ENCODE measurements at regions not wholly inside any gene's neighbourhood (a gene's known extent, or its start where the extent isn't known, plus 50 kb on each side); places are given as distances from the start of the nearest gene placed in this dataset.

DNA sequence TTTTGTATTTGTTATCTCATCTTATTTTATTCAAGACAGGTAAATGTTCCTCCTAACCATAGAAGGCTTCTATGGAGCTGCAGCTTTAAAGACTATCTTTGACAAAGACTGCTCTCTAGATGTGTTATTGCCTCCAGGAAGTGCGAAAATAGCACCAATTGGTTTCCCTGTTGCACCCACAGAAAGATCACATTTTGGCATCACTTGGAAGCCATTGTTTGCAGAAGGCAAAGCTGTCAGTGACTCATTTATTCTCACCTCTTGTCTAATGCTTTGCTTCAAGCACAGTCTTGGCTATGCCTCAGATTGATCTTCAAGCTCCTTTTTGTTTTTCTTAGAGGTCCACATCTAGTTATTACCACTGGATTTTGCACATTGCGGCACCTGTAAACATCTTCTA, 150.3 kb downstream of the PCDH7 start:
- no peak overlapping the region for H3K4me3 Mint-ChIP-seq
- intact Hi-C loops (cut with micrococcal nuclease) = no loop called here
- Histone ChIP-seq H3K9me3 (ENCODE audit: control insufficient read depth, insufficient read depth, low read length) (no peaks in the 10 kb centered on the region), H3K4me3 (ENCODE audit: low read length) (no peak overlapping the region), H3K27ac (ENCODE audit: low read length) (no peak overlapping the region), H3K36me3 (ENCODE audit: control insufficient read depth, insufficient read depth, low read length) (no peaks in the 10 kb centered on the region), H3K27me3 (ENCODE audit: control insufficient read depth, insufficient read depth, low read length) (no peaks in the 10 kb centered on the region), H3K4me1 (ENCODE audit: control insufficient read depth, insufficient read depth, low read length) (no peaks in the 10 kb centered on the region)
- no peak overlapping the region for H3K27ac Mint-ChIP-seq
- DNase-seq = no peak
- ATAC-seq = no peak
- H3K4me1 Mint-ChIP-seq = no peaks in the 10 kb centered on the region
- H3K36me3 Mint-ChIP-seq = no peaks in the 10 kb centered on the region
- TF ChIP-seq, protein P1, sequence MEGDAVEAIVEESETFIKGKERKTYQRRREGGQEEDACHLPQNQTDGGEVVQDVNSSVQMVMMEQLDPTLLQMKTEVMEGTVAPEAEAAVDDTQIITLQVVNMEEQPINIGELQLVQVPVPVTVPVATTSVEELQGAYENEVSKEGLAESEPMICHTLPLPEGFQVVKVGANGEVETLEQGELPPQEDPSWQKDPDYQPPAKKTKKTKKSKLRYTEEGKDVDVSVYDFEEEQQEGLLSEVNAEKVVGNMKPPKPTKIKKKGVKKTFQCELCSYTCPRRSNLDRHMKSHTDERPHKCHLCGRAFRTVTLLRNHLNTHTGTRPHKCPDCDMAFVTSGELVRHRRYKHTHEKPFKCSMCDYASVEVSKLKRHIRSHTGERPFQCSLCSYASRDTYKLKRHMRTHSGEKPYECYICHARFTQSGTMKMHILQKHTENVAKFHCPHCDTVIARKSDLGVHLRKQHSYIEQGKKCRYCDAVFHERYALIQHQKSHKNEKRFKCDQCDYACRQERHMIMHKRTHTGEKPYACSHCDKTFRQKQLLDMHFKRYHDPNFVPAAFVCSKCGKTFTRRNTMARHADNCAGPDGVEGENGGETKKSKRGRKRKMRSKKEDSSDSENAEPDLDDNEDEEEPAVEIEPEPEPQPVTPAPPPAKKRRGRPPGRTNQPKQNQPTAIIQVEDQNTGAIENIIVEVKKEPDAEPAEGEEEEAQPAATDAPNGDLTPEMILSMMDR (IDR thresholded peaks at IDR 0.05) = no peak
- H3K9me3 Mint-ChIP-seq = peaks cover 8 to 9% of the 10 kb centered on the region in 2 donors
- WGBS (ENCODE audit: insufficient coverage) = 68% methylated on average over 2 of the region's 2 CpGs
- H3K27me3 Mint-ChIP-seq (ENCODE audit: low read depth in 2 of 2) = no peaks in the 10 kb centered on the region

DNA sequence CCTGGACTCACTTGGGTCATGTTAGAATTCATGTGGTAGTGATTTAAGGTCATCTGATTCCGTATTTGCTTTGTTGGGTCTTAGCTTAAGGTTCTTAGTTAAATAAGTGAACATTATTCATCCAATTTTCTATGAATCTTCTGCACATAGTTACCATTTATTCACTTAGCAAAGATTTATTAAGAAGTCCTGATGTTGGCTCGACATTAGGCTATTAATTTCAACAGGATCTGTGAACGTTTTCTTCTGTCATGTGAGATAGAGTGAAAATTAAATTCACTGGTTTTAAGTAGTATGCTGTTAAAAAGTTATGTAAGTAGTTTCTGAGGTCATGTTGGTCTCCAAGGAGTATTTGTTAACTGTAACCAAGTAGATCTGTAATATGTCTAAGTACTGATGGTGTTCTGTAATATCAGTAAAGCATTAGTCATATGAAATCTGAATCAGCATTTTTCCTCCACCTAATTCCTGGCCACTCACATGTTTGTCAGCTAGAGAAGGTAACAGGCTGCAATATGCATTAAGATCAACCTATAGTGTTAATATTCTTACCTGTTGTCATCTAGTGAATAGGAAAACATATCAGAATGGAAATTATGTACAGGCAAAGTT, 155.6 kb downstream of the PCDH7 start:
- DNase-seq = no peak
- no peaks in the 10 kb centered on the region for H3K36me3 ChIP-seq (ENCODE audit: control insufficient read depth, insufficient read depth, low read length)
- no peaks in the 10 kb centered on the region for H3K4me1 ChIP-seq (ENCODE audit: control insufficient read depth, insufficient read depth, low read length)
- 72% methylated on average over 2 of the region's 3 CpGs for WGBS (ENCODE audit: insufficient coverage)
- H3K27me3 ChIP-seq (ENCODE audit: control insufficient read depth, insufficient read depth, low read length) = no peaks in the 10 kb centered on the region
- Mint-ChIP-seq H3K4me1 (no peaks in the 10 kb centered on the region), H3K27me3 (ENCODE audit: low read depth in 2 of 2) (no peaks in the 10 kb centered on the region), H3K9me3 (peaks cover 9 to 17% of the 10 kb centered on the region in 2 donors), H3K27ac (no peak overlapping the region), H3K4me3 (no peak overlapping the region), H3K36me3 (no peaks in the 10 kb centered on the region)
- no peak for ATAC-seq
- no peak overlapping the region for H3K27ac ChIP-seq (ENCODE audit: low read length)
- intact Hi-C loops (cut with micrococcal nuclease) = no loop called here
- H3K9me3 ChIP-seq (ENCODE audit: control insufficient read depth, insufficient read depth, low read length) = no peaks in the 10 kb centered on the region
- no peak overlapping the region for H3K4me3 ChIP-seq (ENCODE audit: low read length)
- TF ChIP-seq, protein P1 (IDR thresholded peaks at IDR 0.05) = no peak

- Mint-ChIP-seq H3K27me3 (ENCODE audit: low read depth in 2 of 2) (no peaks in the 10 kb centered on the region), H3K27ac (no peak overlapping the region)
Measured at GRCh38 chr4:30879855-30880598, 159.9 kb downstream of the PCDH7 start.

More at GRCh38 chr4:30879855-30880598, 159.9 kb downstream of the PCDH7 start:
- Mint-ChIP-seq H3K9me3 (peaks cover 13 to 20% of the 10 kb centered on the region in 2 donors), H3K4me1 (no peaks in the 10 kb centered on the region), H3K36me3 (no peaks in the 10 kb centered on the region), H3K4me3 (no peak overlapping the region)
- Histone ChIP-seq H3K36me3 (ENCODE audit: control insufficient read depth, insufficient read depth, low read length) (no peaks in the 10 kb centered on the region), H3K27ac (ENCODE audit: low read length) (no peak overlapping the region), H3K4me1 (ENCODE audit: control insufficient read depth, insufficient read depth, low read length) (no peaks in the 10 kb centered on the region), H3K27me3 (ENCODE audit: control insufficient read depth, insufficient read depth, low read length) (no peaks in the 10 kb centered on the region), H3K9me3 (ENCODE audit: control insufficient read depth, insufficient read depth, low read length) (peaks cover 5% of the 10 kb centered on the region), H3K4me3 (ENCODE audit: low read length) (no peak overlapping the region)
- no peak for DNase-seq
- TF ChIP-seq, protein P1 (IDR thresholded peaks at IDR 0.05) = no peak
- ATAC-seq = no peak
- intact Hi-C loops (cut with micrococcal nuclease) = no loop called here

Data from natural killer cell (primary cell).